Endothelial cell (in vitro differentiated cells): ENCODE measurements at regions not wholly inside any gene's neighbourhood (a gene's known extent, or its start where the extent isn't known, plus 50 kb on each side); places are given as distances from the start of the nearest gene placed in this dataset.
A peak's percentile ranks its signal among the peaks of the same experiment; 100 is the strongest.
"Not testable (repeated sequence)": the region's sequence is repeated elsewhere in the genome, so short reads cannot be mapped to it uniquely, and the experiment has no call there.

Experiments
- DNase-seq: peaks from one replicate; pipeline ENCODE4 v3.0.0; 2021; ENCODE audit warnings: low spot score
- H3K27ac Mint-ChIP-seq: one replicate; pipeline ENCODE4 v1.8.0; 2021; ENCODE audit warnings: mixed read lengths, inconsistent platforms; ENCODE audit not compliant: unreplicated experiment
- H3K27me3 Mint-ChIP-seq: one replicate; pipeline ENCODE4 v1.8.0; 2021; ENCODE audit warnings: mild to moderate bottlenecking, moderate library complexity, mixed read lengths, inconsistent platforms; ENCODE audit not compliant: unreplicated experiment
- H3K36me3 Mint-ChIP-seq: one replicate; pipeline ENCODE4 v1.8.0; 2021; ENCODE audit warnings: mild to moderate bottlenecking, low read depth, mixed read lengths, inconsistent platforms; ENCODE audit not compliant: unreplicated experiment
- H3K4me1 Mint-ChIP-seq: one replicate; pipeline ENCODE4 v1.8.0; 2021; ENCODE audit warnings: mild to moderate bottlenecking, mixed read lengths, inconsistent platforms; ENCODE audit not compliant: unreplicated experiment
- H3K4me3 Mint-ChIP-seq: one replicate; pipeline ENCODE4 v1.8.0; 2021; ENCODE audit warnings: mild to moderate bottlenecking, mixed read lengths, inconsistent platforms; ENCODE audit not compliant: unreplicated experiment
- H3K9me3 Mint-ChIP-seq: one replicate; pipeline ENCODE4 v1.8.0; 2021; ENCODE audit warnings: mixed read lengths, inconsistent platforms; ENCODE audit not compliant: unreplicated experiment
- TF ChIP-seq, protein P1 (sequence below): fragments of 200-600 bp; sonication (generic); IDR thresholded peaks from one replicate; pipeline ENCODE4 v1.5.0; 2021; ENCODE audit warnings: antibody characterized with exemption; ENCODE audit not compliant: unreplicated experiment

DNA sequence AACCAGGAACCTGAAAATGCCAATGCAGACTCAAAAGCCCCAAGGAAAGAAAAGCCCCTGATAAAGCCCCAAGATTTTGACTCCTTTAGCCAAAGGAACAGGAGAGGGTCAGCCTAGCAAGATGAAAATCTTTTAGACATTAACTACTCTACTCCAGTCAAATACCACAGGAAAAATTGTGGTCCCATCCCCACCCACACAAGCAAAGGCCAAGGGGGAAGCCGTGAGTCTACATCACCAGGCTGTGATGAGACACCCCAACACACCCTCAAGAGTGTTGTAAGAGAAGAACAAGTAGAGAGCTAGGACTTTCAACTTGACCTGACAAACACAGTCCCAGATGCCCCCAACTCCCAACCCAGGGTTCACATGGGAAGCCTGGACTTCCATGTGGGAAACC lies 192.8 kb upstream of the NR5A2 start:
- H3K36me3 Mint-ChIP-seq = no peaks in the 10 kb centered on the region
- no peak for DNase-seq
- no peak overlapping the region for H3K27ac Mint-ChIP-seq
- peaks cover 7% of the 10 kb centered on the region for H3K4me1 Mint-ChIP-seq
- TF ChIP-seq, protein P1, sequence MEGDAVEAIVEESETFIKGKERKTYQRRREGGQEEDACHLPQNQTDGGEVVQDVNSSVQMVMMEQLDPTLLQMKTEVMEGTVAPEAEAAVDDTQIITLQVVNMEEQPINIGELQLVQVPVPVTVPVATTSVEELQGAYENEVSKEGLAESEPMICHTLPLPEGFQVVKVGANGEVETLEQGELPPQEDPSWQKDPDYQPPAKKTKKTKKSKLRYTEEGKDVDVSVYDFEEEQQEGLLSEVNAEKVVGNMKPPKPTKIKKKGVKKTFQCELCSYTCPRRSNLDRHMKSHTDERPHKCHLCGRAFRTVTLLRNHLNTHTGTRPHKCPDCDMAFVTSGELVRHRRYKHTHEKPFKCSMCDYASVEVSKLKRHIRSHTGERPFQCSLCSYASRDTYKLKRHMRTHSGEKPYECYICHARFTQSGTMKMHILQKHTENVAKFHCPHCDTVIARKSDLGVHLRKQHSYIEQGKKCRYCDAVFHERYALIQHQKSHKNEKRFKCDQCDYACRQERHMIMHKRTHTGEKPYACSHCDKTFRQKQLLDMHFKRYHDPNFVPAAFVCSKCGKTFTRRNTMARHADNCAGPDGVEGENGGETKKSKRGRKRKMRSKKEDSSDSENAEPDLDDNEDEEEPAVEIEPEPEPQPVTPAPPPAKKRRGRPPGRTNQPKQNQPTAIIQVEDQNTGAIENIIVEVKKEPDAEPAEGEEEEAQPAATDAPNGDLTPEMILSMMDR = no peak
- no peak overlapping the region for H3K4me3 Mint-ChIP-seq
- H3K9me3 Mint-ChIP-seq = no peaks in the 10 kb centered on the region
- peaks cover 3% of the 10 kb centered on the region for H3K27me3 Mint-ChIP-seq

DNA sequence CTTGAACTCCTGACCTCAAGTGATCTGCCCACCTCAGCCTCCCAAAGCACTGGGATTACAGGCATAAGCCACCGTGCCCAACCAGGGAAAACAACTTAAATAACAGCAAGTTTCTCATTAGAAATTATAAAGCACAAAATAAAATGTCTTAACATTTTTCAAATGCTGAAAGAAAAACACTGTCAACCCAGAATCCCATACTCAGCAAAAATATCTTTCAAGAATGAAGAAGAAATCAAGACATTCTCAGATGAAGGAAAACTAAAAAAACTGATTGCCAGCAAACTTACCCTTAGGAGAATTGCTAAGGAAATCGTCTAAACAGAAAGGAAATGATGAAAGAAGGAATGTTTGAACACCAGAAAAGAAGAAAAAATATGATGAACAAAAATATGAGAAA lies 191.1 kb upstream of the NR5A2 start:
- Mint-ChIP-seq H3K9me3 (no peaks in the 10 kb centered on the region), H3K36me3 (no peaks in the 10 kb centered on the region), H3K4me1 (peaks cover 7% of the 10 kb centered on the region), H3K27ac (no peak overlapping the region), H3K27me3 (peaks cover 3% of the 10 kb centered on the region), H3K4me3 (no peak overlapping the region)
- TF ChIP-seq, protein P1 = no peak
- DNase-seq = no peak

DNA sequence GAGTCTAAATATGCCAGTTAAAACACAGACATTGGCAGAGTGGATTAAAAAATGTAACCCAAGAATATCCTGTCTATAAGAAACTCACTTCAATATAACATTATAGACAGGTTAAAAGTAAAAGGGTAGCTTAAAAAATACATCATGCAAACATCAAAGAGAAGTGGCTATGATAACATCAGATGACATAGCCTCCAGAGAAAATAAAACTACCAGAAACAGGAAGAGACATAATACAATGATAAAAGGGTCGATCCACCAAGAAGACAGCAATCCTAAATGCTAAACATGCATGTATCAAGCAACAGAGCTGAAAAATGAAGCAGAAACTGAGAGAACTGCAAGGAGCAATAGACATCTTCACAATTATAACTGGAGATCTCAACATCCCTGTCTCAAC lies 190.2 kb upstream of the NR5A2 start:
- DNase-seq = no peak
- peaks cover 3% of the 10 kb centered on the region for H3K27me3 Mint-ChIP-seq
- H3K4me1 Mint-ChIP-seq = peaks cover 7% of the 10 kb centered on the region
- TF ChIP-seq, protein P1 = no peak
- no peaks in the 10 kb centered on the region for H3K9me3 Mint-ChIP-seq
- no peak overlapping the region for H3K4me3 Mint-ChIP-seq
- H3K27ac Mint-ChIP-seq = no peak overlapping the region
- H3K36me3 Mint-ChIP-seq = no peaks in the 10 kb centered on the region

DNA sequence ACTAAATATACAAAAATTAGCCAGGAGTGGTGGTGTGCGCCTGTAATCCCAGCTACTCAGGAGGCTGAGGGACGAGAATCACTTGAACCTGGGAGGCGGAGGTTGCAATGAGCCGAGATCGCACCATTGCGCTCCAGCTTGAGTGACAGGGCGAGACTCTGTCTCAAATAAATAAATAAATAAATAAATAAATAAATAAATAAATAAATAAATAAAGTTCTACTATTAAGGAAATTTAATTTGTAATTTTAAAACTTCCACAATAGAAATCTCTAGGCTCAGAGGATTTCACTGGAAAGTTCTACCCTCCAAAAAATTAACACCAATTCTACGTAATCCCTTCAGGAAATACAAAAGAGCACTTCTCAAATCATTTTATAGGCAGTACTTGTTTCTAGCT lies 187.9 kb upstream of the NR5A2 start:
- H3K4me3 Mint-ChIP-seq, DNase-seq, H3K27ac Mint-ChIP-seq, H3K36me3 Mint-ChIP-seq, H3K27me3 Mint-ChIP-seq, H3K9me3 Mint-ChIP-seq: not testable (repeated sequence)
- H3K4me1 Mint-ChIP-seq = peaks cover 10% of the 10 kb centered on the region

DNA sequence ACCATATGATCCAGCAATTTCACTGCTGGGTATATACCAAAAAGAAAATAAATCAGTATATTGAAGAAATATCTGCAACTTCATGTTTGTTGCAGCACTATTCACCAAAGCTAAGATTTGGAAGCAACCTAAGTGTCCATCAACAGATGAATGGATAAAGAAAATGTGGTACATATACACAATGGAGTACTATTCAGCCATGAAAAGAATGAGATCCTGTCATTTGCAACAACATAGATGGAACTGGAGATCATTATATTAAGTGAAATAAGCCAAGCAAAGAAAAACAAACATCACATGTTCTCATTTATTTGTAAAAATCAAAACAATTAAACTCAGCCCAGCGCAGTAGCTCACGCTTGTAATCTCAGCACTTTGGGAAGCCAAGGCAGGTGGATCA lies 184.4 kb upstream of the NR5A2 start:
- DNase-seq, H3K36me3 Mint-ChIP-seq, H3K4me3 Mint-ChIP-seq, H3K4me1 Mint-ChIP-seq, H3K9me3 Mint-ChIP-seq, H3K27ac Mint-ChIP-seq, H3K27me3 Mint-ChIP-seq: not testable (repeated sequence)

DNA sequence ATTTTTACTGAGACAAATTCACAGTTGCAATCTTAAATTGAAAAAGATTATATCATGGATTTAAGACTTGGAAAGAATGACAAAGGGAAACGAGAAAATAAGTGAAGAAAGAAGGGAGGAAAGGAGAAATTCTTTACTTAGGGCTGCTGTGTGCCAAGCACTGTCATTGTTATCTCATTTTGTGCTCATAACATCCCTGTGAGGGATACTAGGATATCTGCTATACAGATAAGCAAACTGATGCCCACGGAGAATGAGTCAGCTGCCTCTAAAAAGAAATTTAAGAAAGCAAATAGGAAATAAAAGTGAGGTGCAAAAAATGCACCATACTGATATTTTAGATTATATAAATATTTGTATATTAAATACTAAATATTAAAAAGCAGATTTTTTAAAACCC lies 183.6 kb upstream of the NR5A2 start:
- Mint-ChIP-seq H3K9me3 (no peaks in the 10 kb centered on the region), H3K27me3 (no peaks in the 10 kb centered on the region), H3K4me1 (peaks cover 4% of the 10 kb centered on the region), H3K27ac (peak overlapping the region; percentile 16), H3K36me3 (no peaks in the 10 kb centered on the region), H3K4me3 (no peak overlapping the region)
- TF ChIP-seq, protein P1 = no peak
- no peak for DNase-seq
